ENCODE measurements at regions not wholly inside any gene's neighbourhood (a gene's known extent, or its start where the extent isn't known, plus 50 kb on each side); places are given as distances from the start of the nearest gene placed in this dataset.

DNA sequence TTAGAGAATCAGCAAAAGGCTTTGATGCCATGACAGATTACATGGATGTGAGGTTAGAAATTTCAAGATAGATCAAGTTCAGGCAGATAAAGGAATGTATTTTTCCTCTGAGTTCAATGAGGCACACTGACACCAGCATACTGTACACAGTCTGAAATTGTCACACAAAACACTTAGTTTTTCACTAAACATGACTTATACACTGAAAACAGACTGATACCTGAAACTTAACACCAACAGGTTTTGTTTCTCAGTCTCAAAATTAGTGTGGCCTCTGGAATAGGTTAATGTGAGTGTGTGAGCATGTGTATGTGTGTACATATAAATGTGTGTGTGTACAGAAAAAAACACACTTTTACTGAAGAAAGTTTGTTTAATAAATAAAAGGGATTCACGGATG lies 129.9 kb upstream of the SLITRK2 start:
- Histone ChIP-seq H3K27ac (ENCODE audit: low read depth, low read length) (no peak overlapping the region), H3K4me2 (ENCODE audit: low read length) (no peak overlapping the region), H3K79me2 (ENCODE audit: control insufficient read depth, low read length) (no peaks in the 10 kb centered on the region), H3K4me3 (ENCODE audit: low read length) (no peak overlapping the region), H3K36me3 (ENCODE audit: control insufficient read depth, low read length) (no peaks in the 10 kb centered on the region), H3K9me2 (replicated peaks; ENCODE audit: control insufficient read depth, low read length) (no peaks in the 10 kb centered on the region), H4K20me1 (ENCODE audit: control insufficient read depth, insufficient read depth, low read depth, low read length) (no peaks in the 10 kb centered on the region), H3K27me3 (ENCODE audit: control insufficient read depth, low read length) (no peaks in the 10 kb centered on the region), H3F3A (ENCODE audit: control insufficient read depth, insufficient read depth) (no peaks in the 10 kb centered on the region), H3K4me1 (ENCODE audit: control insufficient read depth, low read length) (no peaks in the 10 kb centered on the region), H3K9me3 (ENCODE audit: control insufficient read depth, insufficient read depth, low read length) (no peaks in the 10 kb centered on the region)
- TF ChIP-seq, protein P1, sequence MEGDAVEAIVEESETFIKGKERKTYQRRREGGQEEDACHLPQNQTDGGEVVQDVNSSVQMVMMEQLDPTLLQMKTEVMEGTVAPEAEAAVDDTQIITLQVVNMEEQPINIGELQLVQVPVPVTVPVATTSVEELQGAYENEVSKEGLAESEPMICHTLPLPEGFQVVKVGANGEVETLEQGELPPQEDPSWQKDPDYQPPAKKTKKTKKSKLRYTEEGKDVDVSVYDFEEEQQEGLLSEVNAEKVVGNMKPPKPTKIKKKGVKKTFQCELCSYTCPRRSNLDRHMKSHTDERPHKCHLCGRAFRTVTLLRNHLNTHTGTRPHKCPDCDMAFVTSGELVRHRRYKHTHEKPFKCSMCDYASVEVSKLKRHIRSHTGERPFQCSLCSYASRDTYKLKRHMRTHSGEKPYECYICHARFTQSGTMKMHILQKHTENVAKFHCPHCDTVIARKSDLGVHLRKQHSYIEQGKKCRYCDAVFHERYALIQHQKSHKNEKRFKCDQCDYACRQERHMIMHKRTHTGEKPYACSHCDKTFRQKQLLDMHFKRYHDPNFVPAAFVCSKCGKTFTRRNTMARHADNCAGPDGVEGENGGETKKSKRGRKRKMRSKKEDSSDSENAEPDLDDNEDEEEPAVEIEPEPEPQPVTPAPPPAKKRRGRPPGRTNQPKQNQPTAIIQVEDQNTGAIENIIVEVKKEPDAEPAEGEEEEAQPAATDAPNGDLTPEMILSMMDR (IDR thresholded peaks at IDR 0.05; ENCODE audit: low read depth, low read length, poor library complexity, severe bottlenecking): no peak
- no peak for TF ChIP-seq EZH2phosphoT487 (IDR thresholded peaks at IDR 0.05; ENCODE audit: borderline replicate concordance, low read length)

DNA sequence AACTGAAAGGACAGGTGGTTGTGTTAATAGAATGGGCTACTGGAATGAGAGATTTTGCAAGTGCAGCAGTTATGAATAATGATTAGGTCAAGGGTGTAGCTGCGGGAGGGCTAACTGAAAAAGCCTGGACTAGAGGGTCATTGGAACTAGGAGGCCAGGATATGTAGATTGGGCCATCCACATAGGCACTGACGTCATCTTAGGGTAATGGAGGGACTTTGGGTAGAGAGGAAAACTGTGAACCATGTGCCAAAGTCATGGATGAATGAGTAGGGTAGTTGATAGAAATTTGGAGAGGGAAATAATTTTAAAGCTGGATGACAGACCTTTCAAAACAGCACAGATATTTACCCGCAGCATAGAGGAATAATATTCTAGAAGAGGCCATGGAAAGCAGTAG lies 123.6 kb upstream of the SLITRK2 start:
- H3K36me3 ChIP-seq (ENCODE audit: control insufficient read depth, low read length): no peaks in the 10 kb centered on the region
- H3K4me3 ChIP-seq (ENCODE audit: low read length): no peak overlapping the region
- no peak overlapping the region for H3K4me2 ChIP-seq (ENCODE audit: low read length)
- H3K4me1 ChIP-seq (ENCODE audit: control insufficient read depth, low read length): no peaks in the 10 kb centered on the region
- no peak for TF ChIP-seq EZH2phosphoT487 (IDR thresholded peaks at IDR 0.05; ENCODE audit: borderline replicate concordance, low read length)
- TF ChIP-seq, protein P1 (IDR thresholded peaks at IDR 0.05; ENCODE audit: low read depth, low read length, poor library complexity, severe bottlenecking): no peak
- H3F3A ChIP-seq (ENCODE audit: control insufficient read depth, insufficient read depth): no peaks in the 10 kb centered on the region
- no peaks in the 10 kb centered on the region for H3K79me2 ChIP-seq (ENCODE audit: control insufficient read depth, low read length)
- no peaks in the 10 kb centered on the region for H3K27me3 ChIP-seq (ENCODE audit: control insufficient read depth, low read length)
- no peaks in the 10 kb centered on the region for H3K9me3 ChIP-seq (ENCODE audit: control insufficient read depth, insufficient read depth, low read length)
- H3K27ac ChIP-seq (ENCODE audit: low read depth, low read length): no peak overlapping the region
- H3K9me2 ChIP-seq (replicated peaks; ENCODE audit: control insufficient read depth, low read length): no peaks in the 10 kb centered on the region
- H4K20me1 ChIP-seq (ENCODE audit: control insufficient read depth, insufficient read depth, low read depth, low read length): no peaks in the 10 kb centered on the region

DNA sequence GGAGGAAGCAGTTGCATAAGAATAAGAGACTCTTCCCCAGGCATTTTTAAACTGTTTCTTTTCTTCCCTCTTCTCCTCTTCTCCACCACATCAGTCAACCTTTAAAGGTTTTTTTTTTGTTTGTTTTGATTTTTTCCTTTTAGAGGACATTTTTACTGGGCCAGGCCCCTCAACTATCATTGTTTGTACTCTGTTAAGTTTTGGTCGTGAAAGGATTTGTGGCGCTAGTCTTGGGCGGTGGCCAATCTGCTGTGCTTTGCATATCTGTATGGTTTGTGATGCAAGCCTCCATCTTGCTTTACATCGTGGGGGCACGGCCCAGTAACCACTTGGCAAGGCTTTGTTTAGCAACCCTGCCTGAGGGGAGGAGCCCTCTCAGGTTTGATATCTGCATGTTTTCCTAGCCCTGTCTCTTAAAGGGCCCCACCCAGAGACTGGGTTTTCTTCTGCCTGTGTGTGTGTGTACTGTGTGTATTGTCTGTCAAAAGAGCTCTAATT lies 101.9 kb upstream of the SLITRK2 start:
- H3K4me3 ChIP-seq (ENCODE audit: low read length): no peak overlapping the region
- H3K4me2 ChIP-seq (ENCODE audit: low read length): no peak overlapping the region
- no peaks in the 10 kb centered on the region for H3K9me2 ChIP-seq (replicated peaks; ENCODE audit: control insufficient read depth, low read length)
- H3K79me2 ChIP-seq (ENCODE audit: control insufficient read depth, low read length): no peaks in the 10 kb centered on the region
- no peaks in the 10 kb centered on the region for H3K36me3 ChIP-seq (ENCODE audit: control insufficient read depth, low read length)
- TF ChIP-seq EZH2phosphoT487 (IDR thresholded peaks at IDR 0.05; ENCODE audit: borderline replicate concordance, low read length): no peak
- TF ChIP-seq, protein P1 (IDR thresholded peaks at IDR 0.05; ENCODE audit: low read depth, low read length, poor library complexity, severe bottlenecking): no peak
- no peaks in the 10 kb centered on the region for H3K4me1 ChIP-seq (ENCODE audit: control insufficient read depth, low read length)
- H4K20me1 ChIP-seq (ENCODE audit: control insufficient read depth, insufficient read depth, low read depth, low read length): no peaks in the 10 kb centered on the region
- H3F3A ChIP-seq (ENCODE audit: control insufficient read depth, insufficient read depth): no peaks in the 10 kb centered on the region
- no peaks in the 10 kb centered on the region for H3K9me3 ChIP-seq (ENCODE audit: control insufficient read depth, insufficient read depth, low read length)
- no peak overlapping the region for H3K27ac ChIP-seq (ENCODE audit: low read depth, low read length)
- H3K27me3 ChIP-seq (ENCODE audit: control insufficient read depth, low read length): no peaks in the 10 kb centered on the region

Data from DOHH2 (cell line).